Eye (tissue), 1 donor: ENCODE measurements at regions not wholly inside any gene's neighbourhood (a gene's known extent, or its start where the extent isn't known, plus 50 kb on each side); places are given as distances from the start of the nearest gene placed in this dataset.

Source experiments
- DNase-seq: peaks from one replicate; pipeline ENCODE4 v3.0.0-alpha.2; 2015

DNA sequence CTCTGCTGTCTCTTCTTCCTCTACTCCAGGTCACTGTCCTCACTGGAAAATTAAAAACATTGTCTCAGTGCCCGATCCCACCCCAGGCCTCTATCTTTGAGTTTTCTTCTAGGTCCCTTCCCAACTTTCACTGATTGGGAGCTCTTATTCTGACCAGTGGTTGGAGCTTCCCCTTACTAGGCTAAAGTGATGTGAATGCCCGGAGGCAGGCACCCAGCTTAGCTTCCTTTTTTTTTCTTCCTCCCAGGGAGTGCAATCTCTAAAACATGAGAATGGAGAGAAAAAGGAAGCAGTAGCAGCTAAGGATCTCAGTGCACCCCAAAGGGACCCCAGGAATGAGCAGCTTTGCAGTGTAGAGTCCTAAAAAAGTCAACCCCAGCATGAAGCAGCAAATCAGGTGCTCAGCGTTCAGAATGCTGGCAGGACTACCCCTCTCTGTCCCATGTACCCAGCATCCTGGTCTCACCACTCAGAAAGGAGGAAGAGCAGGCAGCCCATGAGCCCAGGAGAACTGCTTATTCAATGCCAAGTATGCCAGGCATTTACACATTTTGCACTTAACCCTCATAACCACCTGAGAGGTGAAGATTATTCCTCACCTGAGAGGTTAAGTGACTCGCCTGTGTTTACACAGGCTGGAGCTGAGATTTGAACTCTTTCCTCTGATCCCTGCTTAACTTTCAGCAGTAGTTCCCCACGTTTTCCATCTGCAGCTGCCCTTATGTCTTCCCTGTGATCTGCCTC, 146.2 kb upstream of the PWP1 start:
- no peak for DNase-seq

DNA sequence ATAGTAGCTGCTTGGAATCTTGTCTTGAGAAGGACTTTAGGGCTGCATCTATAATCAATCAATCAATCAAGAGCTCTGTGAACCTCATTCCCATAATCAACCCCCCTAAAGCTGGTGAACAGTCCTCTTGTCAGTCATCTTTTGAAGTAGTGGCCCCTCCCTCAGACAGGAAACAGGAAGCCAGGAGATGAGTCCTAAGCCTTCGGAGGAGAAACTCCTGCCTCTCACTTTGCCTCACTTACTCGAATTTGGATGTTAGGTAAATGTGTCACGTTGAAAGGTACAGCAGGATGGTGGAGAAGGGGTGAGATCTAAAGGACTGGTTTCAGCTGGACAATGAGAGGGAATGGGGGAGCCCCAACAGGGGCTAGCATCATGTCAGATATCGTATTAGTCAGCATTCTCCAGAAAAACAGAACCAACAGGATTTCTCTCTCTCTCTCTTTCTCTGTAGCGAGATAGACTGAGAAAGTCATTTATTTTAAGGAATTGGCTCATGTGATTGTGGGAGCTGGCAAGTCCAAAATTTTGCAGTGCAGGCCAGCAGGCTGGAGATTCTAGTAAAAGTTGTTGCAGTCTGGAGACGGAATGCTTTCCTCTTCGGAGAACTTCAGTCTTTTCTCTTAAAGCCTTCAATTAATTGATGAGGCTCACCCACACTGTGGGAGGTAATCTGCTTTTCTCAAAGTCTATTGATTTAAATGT, 144.4 kb upstream of the PWP1 start:
- DNase-seq = no peak

DNA sequence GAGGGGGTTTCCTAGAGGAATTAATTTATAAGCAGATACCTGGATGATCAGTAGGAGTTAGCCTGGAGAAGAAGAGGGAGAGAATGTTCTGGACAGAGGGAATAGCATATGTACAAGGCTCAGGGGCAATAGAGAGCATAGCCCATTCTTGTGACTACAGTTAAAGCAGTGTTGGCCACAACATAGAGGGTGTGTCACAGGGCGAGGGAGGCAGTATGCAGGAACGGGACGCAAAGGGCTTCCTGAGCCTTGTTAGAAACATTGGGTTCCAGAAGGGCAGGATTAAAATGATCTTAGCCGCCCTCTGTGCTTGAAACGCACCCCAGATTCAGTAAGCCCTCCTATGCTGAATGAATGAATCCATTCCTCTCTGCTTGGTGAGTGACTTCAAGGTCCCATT, 142.2 kb upstream of the PWP1 start:
- DNase-seq = no peak

DNA sequence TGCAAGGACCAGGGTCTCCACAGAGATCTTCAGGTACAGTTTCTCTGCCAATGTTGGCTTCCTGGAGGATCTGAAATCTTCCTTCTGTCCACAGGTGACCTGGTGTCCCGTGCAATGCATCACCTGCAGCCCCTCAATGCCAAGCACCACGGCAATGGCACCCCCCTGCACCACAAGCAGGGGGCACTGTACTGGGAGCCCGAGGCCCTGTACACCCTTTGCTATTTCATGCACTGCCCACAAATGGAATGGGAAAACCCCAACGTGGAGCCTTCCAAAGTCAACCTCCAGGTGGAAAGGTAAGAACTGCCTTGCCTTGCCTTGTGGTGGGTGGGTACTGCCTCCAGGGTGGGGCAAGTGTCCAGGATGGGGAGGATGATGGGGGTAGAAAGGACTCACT, 141.8 kb upstream of the PWP1 start:
- no peak for DNase-seq

DNA sequence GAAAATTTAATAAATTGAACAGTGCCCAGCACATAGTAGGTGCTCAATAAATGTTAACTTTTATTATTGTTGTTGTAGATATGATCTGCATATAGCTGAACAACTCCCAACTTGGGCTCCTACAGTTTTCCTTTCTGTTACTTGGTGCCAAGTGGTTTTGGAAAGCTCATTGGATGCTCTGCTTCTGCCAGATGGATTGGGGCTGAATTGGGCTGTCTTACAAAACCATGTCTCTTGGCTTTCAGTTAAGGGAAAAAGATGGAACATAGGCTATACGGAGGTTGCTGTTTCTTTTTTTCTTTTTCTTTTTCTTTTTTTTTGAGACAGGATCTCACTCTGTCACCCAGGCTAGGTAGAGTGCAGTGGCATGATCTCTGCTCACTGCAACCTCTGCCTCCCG, 140.7 kb upstream of the PWP1 start:
- peak; percentile 40 for DNase-seq

DNA sequence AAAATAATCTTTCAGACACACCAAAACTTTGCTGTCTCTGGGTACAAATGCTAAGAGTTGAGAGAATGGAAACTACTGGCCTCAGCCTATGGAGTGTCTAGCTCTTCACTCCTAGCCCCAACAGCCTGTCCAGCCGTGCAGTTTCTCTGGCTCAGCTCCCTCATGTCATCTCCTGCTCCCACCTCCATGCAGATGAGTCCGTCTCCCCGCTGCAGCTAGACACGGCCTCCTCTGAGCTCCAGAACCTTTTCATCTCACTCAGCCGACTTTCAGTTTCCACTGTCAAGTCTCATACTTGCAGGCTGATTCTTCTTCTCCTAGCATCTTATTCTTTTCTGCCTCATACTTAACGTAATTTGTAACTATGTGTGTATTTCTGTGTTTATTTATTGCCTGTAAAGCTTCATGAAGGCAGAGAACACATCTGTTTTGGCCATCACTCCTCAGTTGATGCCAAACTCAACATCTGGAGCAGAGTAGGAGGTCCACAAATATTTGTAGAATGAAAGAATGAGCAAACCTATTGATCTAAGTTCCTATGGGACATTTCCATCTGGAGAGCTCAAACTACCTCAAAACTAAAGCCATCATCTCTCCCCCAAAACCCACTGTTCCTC, 139.8 kb upstream of the PWP1 start:
- peak; percentile 64 for DNase-seq

DNA sequence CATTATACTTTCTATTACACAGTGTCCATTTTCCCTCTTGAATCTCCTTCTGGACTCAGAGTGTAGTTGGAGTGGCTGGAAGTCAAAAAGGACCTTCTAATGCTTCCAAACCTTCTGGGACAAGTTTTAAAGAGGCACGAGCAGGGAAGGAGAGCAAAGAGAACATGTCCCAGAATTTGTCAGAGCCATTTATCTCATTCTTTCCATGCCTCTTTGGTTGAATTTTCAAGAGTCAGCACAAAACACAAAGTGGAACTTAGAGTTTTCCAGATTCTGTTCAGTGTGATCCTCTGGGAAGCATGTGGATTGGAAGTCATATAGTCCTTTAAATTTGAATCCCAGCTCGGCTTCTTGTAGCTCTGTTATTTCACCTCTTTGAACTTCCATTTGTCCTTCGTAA, 138.2 kb upstream of the PWP1 start:
- no peak for DNase-seq

DNA sequence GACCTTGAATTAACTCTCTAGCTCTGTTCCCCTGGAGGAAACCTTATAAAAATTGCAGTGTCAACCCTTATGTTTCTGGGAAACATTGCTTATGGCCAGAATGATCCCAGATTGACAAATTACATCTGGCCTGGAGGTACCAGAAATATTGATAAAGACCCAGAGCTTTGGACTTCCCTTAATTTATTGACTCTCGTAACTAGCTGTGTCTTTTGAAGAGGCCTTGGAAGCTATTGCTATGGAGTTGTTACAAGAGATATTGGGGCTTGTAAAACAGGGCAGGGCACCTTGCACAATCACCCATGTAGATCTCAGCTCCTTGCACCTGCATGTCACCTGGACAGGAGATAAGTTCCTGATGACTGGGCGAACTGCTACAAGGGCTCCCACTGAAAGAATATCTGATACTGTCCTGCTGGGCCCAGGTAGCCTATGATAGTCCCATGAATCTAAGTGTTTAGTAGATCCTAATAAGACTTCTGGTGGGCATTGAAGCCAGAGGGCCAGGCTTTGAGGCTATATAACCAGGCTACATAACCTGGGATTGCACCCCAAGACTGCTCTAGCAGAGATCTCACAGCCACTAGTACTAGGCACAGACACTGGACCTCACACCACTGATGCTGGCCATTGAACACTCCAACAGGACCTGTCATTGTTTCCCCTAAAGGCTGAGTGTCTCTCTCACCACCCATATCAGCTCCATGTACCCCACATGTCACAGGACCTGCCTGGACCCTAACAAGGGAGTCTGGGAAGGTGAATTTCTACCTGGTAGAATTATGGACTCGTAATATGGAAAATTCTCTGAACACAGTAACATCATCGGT, 135.7 kb upstream of the PWP1 start:
- DNase-seq = no peak

DNA sequence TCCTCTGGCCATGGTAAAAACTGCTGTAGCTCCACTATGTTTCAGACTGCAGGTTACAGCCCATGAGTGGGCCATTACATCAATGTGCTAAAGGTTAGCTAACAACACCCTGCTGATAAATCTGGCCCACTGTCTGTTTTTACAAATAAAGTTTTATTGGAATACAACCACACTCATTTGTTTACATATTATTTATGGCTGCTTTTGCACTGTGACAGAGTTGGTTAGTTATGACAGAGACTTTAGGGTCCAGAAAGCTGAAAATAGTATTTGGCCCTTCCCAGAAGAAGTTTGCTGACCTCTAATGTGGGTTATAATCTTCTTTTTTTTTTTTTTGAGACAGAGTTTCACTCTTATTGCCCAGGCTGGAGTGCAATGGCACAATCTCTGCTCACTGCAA, 134.2 kb upstream of the PWP1 start:
- no peak for DNase-seq

DNA sequence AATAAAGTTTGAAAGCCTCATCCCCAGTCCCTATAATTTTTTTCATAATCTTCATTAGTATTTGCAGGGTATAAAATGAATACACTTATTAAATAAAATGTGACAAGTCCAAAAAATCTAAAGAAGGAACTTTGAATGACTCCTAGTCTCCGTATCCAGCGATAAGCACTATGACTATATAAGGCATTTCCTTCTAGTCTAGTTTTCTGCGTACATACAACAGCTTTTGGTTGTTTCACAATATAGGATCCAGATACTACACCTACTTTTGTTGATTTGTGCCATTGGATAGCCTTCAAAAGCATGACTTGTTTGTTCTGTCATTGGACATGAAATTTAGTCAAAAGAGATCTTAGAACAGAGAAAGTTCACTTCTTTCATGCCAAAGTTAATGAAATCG, 133.3 kb upstream of the PWP1 start:
- no peak for DNase-seq

DNA sequence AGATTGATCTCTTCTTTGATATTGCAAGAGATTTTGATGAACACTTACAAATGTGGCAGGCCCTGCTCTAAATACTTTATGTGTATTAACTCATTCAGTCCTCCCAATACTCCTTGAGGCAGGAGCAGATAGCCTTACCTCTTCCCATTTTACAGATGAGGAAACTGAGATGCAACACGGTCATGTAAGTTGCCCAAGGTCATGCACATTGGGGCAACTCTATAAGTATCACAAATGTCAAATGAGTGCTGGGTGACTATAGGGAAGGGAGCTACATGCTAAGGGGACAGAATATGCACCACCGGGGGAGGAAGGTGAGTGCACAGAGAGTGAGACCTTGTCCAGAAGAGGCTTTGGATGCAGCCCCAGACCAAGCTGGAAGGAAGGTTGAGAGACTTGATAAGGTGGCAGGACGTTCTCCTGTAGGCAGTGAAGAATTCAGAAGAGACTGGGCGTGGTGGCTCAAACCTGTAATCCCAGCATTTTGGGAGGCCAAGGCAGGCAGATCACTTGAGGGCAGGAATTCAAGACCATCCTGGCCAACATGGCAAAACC, 132.3 kb upstream of the PWP1 start:
- no peak for DNase-seq

DNA sequence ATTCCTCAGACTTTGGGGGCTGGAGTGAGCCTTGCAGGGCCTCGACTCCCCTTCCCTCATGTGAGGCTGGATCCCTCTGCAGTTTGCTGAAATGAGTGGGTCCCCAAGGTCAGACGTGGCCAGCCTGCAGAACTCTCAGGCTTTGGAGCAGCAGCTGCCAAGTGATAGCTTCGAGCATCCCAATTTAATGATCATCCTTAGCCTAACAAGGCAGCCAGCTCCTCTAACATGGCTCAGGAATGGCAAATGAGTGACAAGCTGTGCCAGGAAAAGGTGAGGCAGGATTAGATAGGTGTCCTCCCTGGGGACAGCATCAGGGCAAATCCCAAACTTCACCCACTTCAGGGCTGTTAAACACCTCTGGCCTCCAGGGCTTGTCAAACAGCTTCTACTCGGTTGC, 130.7 kb upstream of the PWP1 start:
- DNase-seq = no peak

DNA sequence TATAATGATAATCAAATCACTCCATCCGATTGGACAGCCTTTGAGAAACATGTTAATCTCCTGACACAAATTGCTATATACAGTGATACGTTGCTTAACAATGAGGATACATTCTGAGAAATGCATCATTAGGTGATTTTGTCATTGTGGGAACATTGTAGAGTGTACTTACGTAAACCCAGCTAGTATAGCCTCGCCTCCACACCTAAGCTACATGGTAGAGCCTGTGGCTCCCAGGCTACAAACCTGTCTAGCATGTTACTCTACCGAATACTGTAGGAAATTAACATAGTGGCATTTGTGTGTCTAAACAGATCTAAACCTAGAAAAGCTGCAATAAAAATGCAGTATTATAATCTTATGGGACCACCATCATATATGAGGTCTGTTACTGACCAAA, 128.6 kb upstream of the PWP1 start:
- no peak for DNase-seq

DNA sequence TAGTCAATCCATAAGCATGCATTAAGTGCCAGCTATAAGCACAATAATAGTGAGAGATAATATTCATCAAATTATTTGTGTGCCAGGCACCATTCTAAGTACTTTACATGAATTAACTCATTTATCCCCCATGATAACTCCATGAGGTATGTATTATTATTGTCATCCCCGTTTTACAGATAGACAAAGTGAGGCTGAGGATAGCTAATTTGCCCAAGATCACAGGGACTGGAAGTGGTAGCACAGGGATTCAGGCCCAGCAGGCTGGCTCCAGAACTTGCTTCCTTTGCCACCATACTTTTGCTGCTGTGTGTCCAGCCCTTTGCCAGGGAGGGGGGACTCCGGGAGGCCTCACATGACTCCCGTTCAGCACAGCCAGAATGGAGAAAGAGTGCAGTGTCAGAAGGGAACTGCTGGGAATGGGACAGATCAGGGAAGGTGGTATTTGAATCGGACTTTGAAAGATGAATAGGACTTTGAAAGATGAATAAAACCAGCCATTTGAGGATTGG, 128.0 kb upstream of the PWP1 start:
- no peak for DNase-seq

DNA sequence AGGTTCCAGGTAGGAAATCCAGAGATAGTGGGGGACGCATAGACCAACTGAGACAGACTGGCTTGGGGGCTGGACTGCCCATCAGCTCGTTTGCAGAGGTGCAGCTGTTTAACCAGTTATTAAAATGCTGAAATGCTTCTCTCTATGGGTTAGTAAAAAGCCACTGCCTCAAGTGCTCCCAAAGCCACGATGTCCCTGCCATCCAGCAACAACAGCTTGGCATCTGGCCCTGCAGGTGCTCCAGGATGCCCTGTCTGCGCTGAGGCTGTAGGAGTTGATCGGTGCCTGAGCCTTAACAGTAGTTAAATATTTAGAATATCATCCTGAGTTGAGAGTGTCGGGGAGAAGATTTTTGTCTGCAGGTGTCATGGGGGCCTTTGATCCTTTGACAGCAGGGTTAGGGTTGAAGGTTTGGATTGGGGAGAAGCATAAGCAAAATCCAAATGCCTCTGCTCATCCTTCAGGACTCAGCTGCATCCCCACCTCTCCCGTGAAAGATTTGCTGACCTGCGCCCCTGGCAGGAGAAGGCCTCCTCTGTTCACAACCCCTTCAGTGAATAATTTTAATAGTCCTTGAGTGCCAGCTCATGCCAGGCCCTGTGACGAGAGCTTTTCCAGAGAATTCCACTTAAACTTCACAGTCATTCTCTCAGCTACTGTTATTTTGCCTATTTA, 127.3 kb upstream of the PWP1 start:
- no peak for DNase-seq

DNA sequence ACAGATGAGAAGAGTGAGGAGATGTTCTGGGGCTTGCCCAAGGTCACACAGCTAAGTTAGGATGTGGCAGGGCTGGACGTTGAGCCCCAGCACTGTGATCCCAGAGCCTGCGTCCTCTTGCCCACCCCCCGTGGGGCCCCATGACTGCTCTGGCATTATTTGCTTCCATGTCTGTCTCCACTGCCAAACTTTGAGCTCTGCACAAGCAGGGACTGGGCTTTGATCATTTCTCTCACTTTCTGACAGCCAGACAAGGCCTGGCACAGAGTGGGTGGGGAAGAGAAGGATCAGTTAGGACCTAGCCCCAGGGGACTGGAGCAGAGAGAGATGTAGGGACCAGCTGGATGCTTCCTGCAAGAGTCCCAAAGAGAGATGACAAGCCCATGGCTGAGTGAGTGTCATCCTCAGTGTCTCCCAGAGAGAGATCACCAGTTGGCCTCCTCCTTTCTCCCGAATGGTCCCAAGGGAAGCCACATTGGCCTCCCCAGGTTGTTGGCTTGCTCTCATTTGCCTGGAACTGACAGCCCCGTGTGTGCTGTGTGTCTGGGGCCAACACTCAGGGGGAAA, 126.7 kb upstream of the PWP1 start:
- no peak for DNase-seq

DNA sequence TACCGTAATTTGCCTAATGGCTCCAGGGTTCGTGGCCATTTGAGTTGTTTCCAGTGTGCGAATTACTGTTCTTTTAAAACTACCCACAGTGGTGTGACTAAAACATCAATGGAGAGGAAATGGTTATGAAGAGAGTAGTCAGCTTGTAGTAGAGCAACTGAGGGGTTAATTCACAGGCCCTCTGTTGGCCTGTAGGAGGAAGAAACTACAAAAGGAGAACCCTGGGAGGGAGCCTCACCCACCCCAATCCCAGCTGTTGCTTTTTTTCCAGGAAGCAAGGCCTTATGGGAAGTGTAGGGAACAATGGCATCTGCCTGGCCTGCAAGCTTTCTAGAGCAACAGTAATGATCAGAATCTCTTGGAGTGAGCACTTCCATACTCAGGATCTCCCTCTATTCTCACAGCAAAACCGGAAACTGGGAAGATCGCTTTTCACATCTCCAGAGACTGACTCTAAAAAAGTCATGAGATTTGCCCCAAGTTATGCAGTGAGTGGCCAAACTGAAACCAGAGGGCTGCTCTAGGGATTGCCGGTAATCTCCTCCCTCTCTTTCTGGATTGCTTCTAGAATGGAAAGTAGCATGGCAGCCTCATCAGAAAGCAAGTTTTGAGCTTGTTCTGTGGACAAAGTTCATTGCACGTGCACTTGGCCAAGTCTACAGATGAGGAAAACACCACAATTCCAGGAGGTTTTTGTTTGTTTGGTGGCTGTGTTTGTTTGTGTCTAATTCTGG, 125.3 kb upstream of the PWP1 start:
- DNase-seq = peak; percentile 56

DNA sequence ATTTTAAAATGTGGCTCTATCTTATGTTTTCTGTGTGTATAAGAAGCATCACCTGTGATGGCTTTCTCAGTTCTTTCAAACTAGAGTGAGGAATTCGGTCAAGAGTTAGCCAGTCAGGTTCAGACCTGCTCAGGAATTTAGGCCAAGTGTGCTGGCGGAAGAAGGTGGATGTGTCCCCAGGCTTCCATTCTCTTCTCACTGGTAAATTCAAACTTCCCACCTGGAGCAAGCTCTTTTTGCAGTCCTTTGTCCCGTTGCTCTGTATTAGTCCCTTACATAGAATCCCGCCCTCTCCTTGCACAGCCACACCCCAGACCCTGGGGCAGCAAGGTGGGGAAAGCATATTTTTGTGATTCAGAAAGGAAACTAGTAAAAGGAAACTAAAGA, 124.7 kb upstream of the PWP1 start:
- no peak for DNase-seq

DNA sequence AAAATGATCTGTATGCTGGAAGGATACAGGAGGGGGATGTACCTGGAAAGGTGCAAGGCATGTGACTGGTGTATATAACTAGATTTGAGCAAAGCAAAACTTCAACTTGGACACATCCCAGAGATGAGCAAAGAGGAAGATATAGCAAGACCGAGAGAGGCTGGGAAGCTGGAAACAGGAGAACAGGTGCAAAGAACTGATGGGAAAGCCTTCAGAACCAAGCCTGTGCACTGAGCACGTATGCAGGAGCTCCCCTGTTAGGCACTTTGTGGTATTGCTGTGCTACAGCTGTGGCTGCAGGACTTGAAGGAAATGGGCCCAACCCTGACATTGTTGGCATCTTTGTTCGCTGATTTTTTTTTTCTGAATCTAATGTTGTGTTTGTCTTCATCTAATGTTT, 120.7 kb upstream of the PWP1 start:
- no peak for DNase-seq

DNA sequence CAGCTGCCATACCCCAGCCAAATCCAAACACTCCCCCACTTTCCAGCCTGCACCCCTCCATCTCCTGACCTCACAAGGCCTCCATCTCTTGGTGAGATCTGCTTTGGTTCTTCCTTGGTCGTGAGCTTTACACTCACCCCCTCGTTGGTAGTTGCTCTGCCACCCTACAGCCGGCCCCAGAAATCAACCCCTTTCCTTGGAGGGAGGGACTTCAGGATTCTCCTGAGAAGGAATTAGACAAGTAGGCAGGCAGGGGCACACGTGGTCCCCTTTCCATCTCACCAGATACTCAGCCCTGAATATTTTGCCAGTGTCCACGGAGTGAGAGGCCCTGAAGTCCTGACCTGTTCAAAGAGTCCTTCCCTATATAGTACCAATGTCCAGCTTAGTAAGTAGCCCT, 120.0 kb upstream of the PWP1 start:
- DNase-seq = no peak
